GM23338 (cell line): ENCODE measurements at regions not wholly inside any gene's neighbourhood (a gene's known extent, or its start where the extent isn't known, plus 50 kb on each side); places are given as distances from the start of the nearest gene placed in this dataset.

Source experiments
- CTCF ChIP-seq, 2 experiments: fragments of 200-600 bp in 1 of 2; sonication (generic) in 1 of 2; conservative IDR thresholded peaks; 2 replicates each; pipeline versions ENCODE4 v1.5.1 to v1.6.1; 2016 to 2017; ENCODE audit warnings: antibody characterized with exemption in 2 of 2, low read depth in 2 of 2, mild to moderate bottlenecking in 2 of 2, moderate library complexity in 1 of 2
- EZH2 ChIP-seq: fragments of 200-600 bp; sonication (generic); IDR thresholded peaks from one replicate; pipeline ENCODE4 v1.8.0; 2017; ENCODE audit warnings: antibody characterized with exemption, mild to moderate bottlenecking, low read depth; ENCODE audit not compliant: unreplicated experiment

- TF ChIP-seq CTCF (conservative IDR thresholded peaks at IDR 0.05; ENCODE audit: low read depth in 2 of 2), result no peak
- TF ChIP-seq EZH2, result no peak
These were observed 1382.6 kb downstream of the GATA3 start for GRCh38 chr10:9437131-9437530.
